DOHH2 (cell line): ENCODE measurements at regions not wholly inside any gene's neighbourhood (a gene's known extent, or its start where the extent isn't known, plus 50 kb on each side); places are given as distances from the start of the nearest gene placed in this dataset.

ENCODE experiments used
- H3F3A ChIP-seq: fragments of 200-600 bp; sonication (generic), shearing (Covaris generic); 2 replicates; pipeline ENCODE4 v1.6.0; 2016; ENCODE audit warnings: antibody characterized with exemption, mild to moderate bottlenecking; ENCODE audit not compliant: control insufficient read depth, insufficient read depth
- H3K27ac ChIP-seq: fragments of 200-600 bp; sonication (generic); 2 replicates; pipeline ENCODE4 v1.5.1; 2014; ENCODE audit warnings: low read depth, mild to moderate bottlenecking, low read length, moderate library complexity
- H3K27me3 ChIP-seq: fragments of 200-600 bp; sonication (generic); 2 replicates; pipeline ENCODE4 v1.6.1; 2014; ENCODE audit warnings: mild to moderate bottlenecking, low read length, mixed read lengths; ENCODE audit not compliant: control insufficient read depth
- H3K36me3 ChIP-seq: fragments of 200-600 bp; sonication (generic); 2 replicates; pipeline ENCODE4 v1.6.1; 2014; ENCODE audit warnings: mild to moderate bottlenecking, low read length, moderate library complexity, mixed read lengths; ENCODE audit not compliant: control insufficient read depth
- H3K4me1 ChIP-seq: fragments of 200-600 bp; sonication (generic); 2 replicates; pipeline ENCODE4 v1.6.1; 2014; ENCODE audit warnings: mild to moderate bottlenecking, low read length, mixed read lengths; ENCODE audit not compliant: control insufficient read depth
- H3K4me2 ChIP-seq: fragments of 200-600 bp; sonication (generic); 2 replicates; pipeline ENCODE4 v1.6.0; 2014; ENCODE audit warnings: mild to moderate bottlenecking, low read length, moderate library complexity
- H3K4me3 ChIP-seq: fragments of 200-600 bp; sonication (generic); 2 replicates; pipeline ENCODE4 v1.5.1; 2014; ENCODE audit warnings: mild to moderate bottlenecking, low read length, mixed read lengths
- H3K79me2 ChIP-seq: fragments of 200-600 bp; sonication (generic); 2 replicates; pipeline ENCODE4 v1.6.1; 2014; ENCODE audit warnings: mild to moderate bottlenecking, low read length, mixed read lengths; ENCODE audit not compliant: control insufficient read depth
- H3K9me2 ChIP-seq: fragments of 200-600 bp; sonication (generic); replicated peaks from 2 replicates; pipeline ENCODE4 v1.6.1; 2014; ENCODE audit warnings: mild to moderate bottlenecking, low read length, mixed read lengths; ENCODE audit not compliant: control insufficient read depth
- H3K9me3 ChIP-seq: fragments of 200-600 bp; sonication (generic); 2 replicates; pipeline ENCODE4 v1.6.1; 2014; ENCODE audit warnings: antibody characterized with exemption, low read length, mixed read lengths; ENCODE audit not compliant: control insufficient read depth, insufficient read depth
- H4K20me1 ChIP-seq: fragments of 200-600 bp; sonication (generic); 2 replicates; pipeline ENCODE4 v1.6.0; 2014; ENCODE audit warnings: low read depth, mild to moderate bottlenecking, antibody characterized with exemption, low read length, moderate library complexity; ENCODE audit not compliant: control insufficient read depth, insufficient read depth
- EZH2phosphoT487 ChIP-seq: fragments of 200-600 bp; sonication (generic); IDR thresholded peaks from 2 replicates; pipeline ENCODE4 v1.6.1; 2017; ENCODE audit warnings: borderline replicate concordance, mild to moderate bottlenecking, antibody characterized with exemption, low read length, moderate library complexity, mixed read lengths
- TF ChIP-seq, protein P1 (sequence below): fragments of 200-600 bp; sonication (generic); IDR thresholded peaks from one replicate; pipeline ENCODE4 v1.5.1; 2014; ENCODE audit warnings: antibody characterized with exemption, mild to moderate bottlenecking, low read depth, low read length; ENCODE audit not compliant: poor library complexity, severe bottlenecking

DNA sequence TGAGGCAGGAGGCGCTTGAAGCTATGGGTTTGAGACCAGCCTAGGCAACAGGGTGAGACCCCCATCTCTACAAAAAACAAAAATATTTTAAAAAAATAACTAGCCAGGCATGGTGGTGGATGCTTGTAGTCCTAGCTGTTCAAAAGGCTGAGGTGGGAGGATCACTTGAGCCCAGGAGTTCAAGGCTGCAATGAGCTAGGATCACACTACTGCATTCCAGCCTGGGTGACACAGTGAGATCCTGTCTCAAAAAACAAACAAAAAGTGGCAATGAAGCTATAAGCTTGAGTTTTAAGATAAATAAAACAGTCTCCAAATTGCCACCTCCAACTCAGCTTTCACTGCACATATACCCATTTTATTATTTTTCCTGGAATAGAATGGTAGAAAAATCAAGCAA lies 281.3 kb downstream of the IPMK start:
- no peaks in the 10 kb centered on the region for H3F3A ChIP-seq
- H3K9me3 ChIP-seq = no peaks in the 10 kb centered on the region
- TF ChIP-seq, protein P1, sequence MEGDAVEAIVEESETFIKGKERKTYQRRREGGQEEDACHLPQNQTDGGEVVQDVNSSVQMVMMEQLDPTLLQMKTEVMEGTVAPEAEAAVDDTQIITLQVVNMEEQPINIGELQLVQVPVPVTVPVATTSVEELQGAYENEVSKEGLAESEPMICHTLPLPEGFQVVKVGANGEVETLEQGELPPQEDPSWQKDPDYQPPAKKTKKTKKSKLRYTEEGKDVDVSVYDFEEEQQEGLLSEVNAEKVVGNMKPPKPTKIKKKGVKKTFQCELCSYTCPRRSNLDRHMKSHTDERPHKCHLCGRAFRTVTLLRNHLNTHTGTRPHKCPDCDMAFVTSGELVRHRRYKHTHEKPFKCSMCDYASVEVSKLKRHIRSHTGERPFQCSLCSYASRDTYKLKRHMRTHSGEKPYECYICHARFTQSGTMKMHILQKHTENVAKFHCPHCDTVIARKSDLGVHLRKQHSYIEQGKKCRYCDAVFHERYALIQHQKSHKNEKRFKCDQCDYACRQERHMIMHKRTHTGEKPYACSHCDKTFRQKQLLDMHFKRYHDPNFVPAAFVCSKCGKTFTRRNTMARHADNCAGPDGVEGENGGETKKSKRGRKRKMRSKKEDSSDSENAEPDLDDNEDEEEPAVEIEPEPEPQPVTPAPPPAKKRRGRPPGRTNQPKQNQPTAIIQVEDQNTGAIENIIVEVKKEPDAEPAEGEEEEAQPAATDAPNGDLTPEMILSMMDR = no peak
- no peak for TF ChIP-seq EZH2phosphoT487
- H3K27ac ChIP-seq = no peak overlapping the region
- H3K27me3 ChIP-seq = no peaks in the 10 kb centered on the region
- no peaks in the 10 kb centered on the region for H3K4me1 ChIP-seq
- no peak overlapping the region for H3K4me3 ChIP-seq
- H3K79me2 ChIP-seq = no peaks in the 10 kb centered on the region
- H4K20me1 ChIP-seq = no peaks in the 10 kb centered on the region
- no peaks in the 10 kb centered on the region for H3K36me3 ChIP-seq
- no peak overlapping the region for H3K4me2 ChIP-seq
- H3K9me2 ChIP-seq = no peaks in the 10 kb centered on the region; the same call in 1 of the 2 replicates

DNA sequence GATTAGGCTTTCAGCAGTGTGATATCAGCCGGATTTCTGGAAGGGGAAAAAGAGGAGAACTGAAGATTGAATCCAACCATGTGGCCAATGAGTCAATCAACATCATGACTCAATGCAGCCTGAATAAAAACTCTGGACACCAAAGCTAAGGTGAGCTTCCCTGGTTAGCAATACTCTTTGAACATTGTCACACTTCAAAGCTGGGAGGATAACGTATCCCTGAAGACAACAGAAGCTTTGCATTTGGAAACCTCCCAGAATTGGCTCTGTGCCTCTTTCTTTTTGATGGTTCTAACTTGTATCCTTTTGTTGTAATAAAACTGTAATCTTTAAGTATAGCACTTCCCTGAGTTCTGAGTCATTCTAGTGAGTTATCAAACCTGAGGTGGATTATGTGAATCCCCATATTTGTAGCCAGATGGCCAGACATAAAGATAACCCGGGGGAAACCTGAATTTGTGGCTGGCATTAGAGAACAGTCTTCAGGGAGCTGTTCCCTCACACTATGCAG lies 284.4 kb downstream of the IPMK start:
- no peaks in the 10 kb centered on the region; the same call in 1 of the 2 replicates for H3K9me2 ChIP-seq
- no peaks in the 10 kb centered on the region for H3K27me3 ChIP-seq
- no peaks in the 10 kb centered on the region for H4K20me1 ChIP-seq
- H3K4me3 ChIP-seq = no peak overlapping the region
- TF ChIP-seq, protein P1 = no peak
- no peak for TF ChIP-seq EZH2phosphoT487
- no peaks in the 10 kb centered on the region for H3K36me3 ChIP-seq
- H3F3A ChIP-seq = no peaks in the 10 kb centered on the region
- no peaks in the 10 kb centered on the region for H3K9me3 ChIP-seq
- no peaks in the 10 kb centered on the region for H3K4me1 ChIP-seq
- H3K4me2 ChIP-seq = no peak overlapping the region
- H3K79me2 ChIP-seq = no peaks in the 10 kb centered on the region
- H3K27ac ChIP-seq = no peak overlapping the region

DNA sequence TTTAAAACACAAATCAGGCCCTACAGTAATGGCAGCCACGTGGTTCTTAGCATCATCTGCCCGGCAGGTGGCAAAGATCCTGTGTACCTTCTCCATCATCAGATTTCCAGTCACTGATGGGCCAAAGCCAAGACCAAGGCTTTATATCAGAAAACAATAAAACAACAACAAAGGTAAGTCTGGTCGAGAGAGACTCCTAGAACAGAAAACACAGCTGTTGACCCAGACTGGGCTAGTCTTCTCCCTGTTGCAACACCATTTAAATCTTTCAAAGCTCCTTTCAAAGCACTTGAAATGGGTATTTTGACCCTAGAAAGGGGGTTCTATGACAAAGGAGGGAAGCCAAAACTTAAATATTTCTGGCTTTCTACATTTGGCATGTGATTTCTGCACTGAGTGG lies 285.6 kb downstream of the IPMK start:
- Histone ChIP-seq H4K20me1 (no peaks in the 10 kb centered on the region), H3K9me3 (no peaks in the 10 kb centered on the region), H3K9me2 (no peaks in the 10 kb centered on the region; the same call in 1 of the 2 replicates), H3K79me2 (no peaks in the 10 kb centered on the region), H3K36me3 (no peaks in the 10 kb centered on the region), H3K4me1 (no peaks in the 10 kb centered on the region), H3K4me2 (no peak overlapping the region), H3K27me3 (no peaks in the 10 kb centered on the region), H3F3A (no peaks in the 10 kb centered on the region), H3K4me3 (no peak overlapping the region), H3K27ac (no peak overlapping the region)
- TF ChIP-seq, protein P1 = no peak
- TF ChIP-seq EZH2phosphoT487 = no peak
